Mammary epithelial cell (primary cell): ENCODE measurements at regions not wholly inside any gene's neighbourhood (a gene's known extent, or its start where the extent isn't known, plus 50 kb on each side); places are given as distances from the start of the nearest gene placed in this dataset.

Experiments used
- CTCF ChIP-seq, 2 donors: IDR thresholded peaks in 1 of 2; conservative IDR thresholded peaks in 1 of 2; 2 replicates each; pipeline ENCODE4 v1.5.1; 2011 to 2012; ENCODE audit warnings: inconsistent platforms in 2 of 2, low read length in 2 of 2, mild to moderate bottlenecking in 2 of 2, control low read depth in 1 of 2, low read depth in 1 of 2; ENCODE audit not compliant: insufficient read depth in 1 of 2; ENCODE audit errors: extremely low read depth in 1 of 2
- EZH2 ChIP-seq: IDR thresholded peaks from 2 replicates; pipeline ENCODE4 v1.6.1; 2012; ENCODE audit warnings: low read length, inconsistent platforms, borderline replicate concordance

GRCh38 chr3:61409638-61410037, 151.7 kb upstream of the PTPRG start:
- TF ChIP-seq CTCF (conservative IDR thresholded peaks at IDR 0.05 in 1 of 2, IDR thresholded peaks at IDR 0.05 in 1 of 2; ENCODE audit: extremely low read depth in 1 of 2, insufficient read depth in 1 of 2, low read depth in 1 of 2, low read length in 2 of 2): no peak
- TF ChIP-seq EZH2: no peak
